A549 (cell line): ENCODE measurements at regions not wholly inside any gene's neighbourhood (a gene's known extent, or its start where the extent isn't known, plus 50 kb on each side); places are given as distances from the start of the nearest gene placed in this dataset.

Experiments
- ATAC-seq, 2 experiments: fragments of 200-7000 bp in 1 of 2; fragments of >200 bp in 1 of 2; cut with Nextera tagmentation in 1 of 2; cut with Tn5 transposase in 1 of 2; 3 replicates each; pipeline versions ENCODE4 v1.8.0 to v1.9.1; 2018 to 2020; ENCODE audit warnings: mild to moderate bottlenecking in 1 of 2, moderate library complexity in 1 of 2
- CTCF ChIA-PET: fragments of 300-600 bp; sonication (Branson Sonifier 250); formaldehyde crosslinking; extraction: SDS; loops from one replicate; lab custom pipeline; 2021; ENCODE audit warnings: antibody characterized with exemption, inconsistent platforms; lab: Yijun Ruan, JAX
- POLR2A ChIA-PET: fragments of 350-600 bp; formaldehyde crosslinking; extraction: SDS; loops from one replicate; lab custom pipeline; 2021; ENCODE audit warnings: antibody characterized with exemption, inconsistent platforms; lab: Yijun Ruan, JAX
- DNase-seq, 2 experiments: peaks; one replicate each; pipeline versions ENCODE4 v3.0.0 to v3.0.0-alpha.2; 2011 to 2016; ENCODE audit warnings: low read depth in 1 of 2, low spot score in 1 of 2
- FAIRE-seq: peaks from 2 replicates; lab custom pipeline; 2011; peaks lifted over from hg19 to GRCh38; lab: Jason Lieb, UNC
- H3K27ac ChIP-seq, 2 experiments: fragments of >200 bp; sonication (Bioruptor Twin); formaldehyde crosslinking; 3 replicates each; pipeline ENCODE4 v1.5.1; 2016 to 2017
- H3K4me1 ChIP-seq: fragments of >200 bp; sonication (Bioruptor Twin); formaldehyde crosslinking; 3 replicates; pipeline ENCODE4 v1.6.1; 2016
- H3K4me2 ChIP-seq: fragments of >200 bp; sonication (Bioruptor Twin); formaldehyde crosslinking; 3 replicates; pipeline ENCODE4 v1.6.1; 2016
- H3K4me3 ChIP-seq: fragments of >200 bp; sonication (Bioruptor Twin); formaldehyde crosslinking; 3 replicates; pipeline ENCODE4 v1.5.1; 2016
- H3K9me3 ChIP-seq: fragments of >200 bp; sonication (Bioruptor Twin); formaldehyde crosslinking; 3 replicates; pipeline ENCODE4 v1.6.1; 2016
- ATOH8 ChIP-seq: fragments of 250-450 bp; sonication (Bioruptor Pico); IDR thresholded peaks from 2 replicates; pipeline ENCODE4 v1.5.0; 2020; ENCODE audit warnings: low read depth, mild to moderate bottlenecking, moderate library complexity
- CBX2 ChIP-seq: fragments of 200-600 bp; sonication (generic); IDR thresholded peaks from 2 replicates; pipeline ENCODE4 v1.6.1; 2016; ENCODE audit warnings: low read depth, mild to moderate bottlenecking, borderline replicate concordance
- CEBPB ChIP-seq, 2 experiments: fragments of >200 bp in 1 of 2; sonication (Bioruptor Twin) in 1 of 2; formaldehyde crosslinking in 1 of 2; IDR thresholded peaks; 2 replicates each; pipeline ENCODE4 v1.6.1; 2012 to 2016
- EHF ChIP-seq: fragments of 250-450 bp; sonication (Bioruptor Pico); IDR thresholded peaks from 2 replicates; pipeline ENCODE4 v1.5.0; 2020; ENCODE audit warnings: mild to moderate bottlenecking
- EHMT2 ChIP-seq: fragments of 200-600 bp; sonication (generic); IDR thresholded peaks from 2 replicates; pipeline ENCODE4 v1.6.1; 2016; ENCODE audit warnings: antibody characterized with exemption, low read depth, mild to moderate bottlenecking, moderate library complexity
- EP300 ChIP-seq, 2 experiments: fragments of >200 bp; sonication (Bioruptor Twin); formaldehyde crosslinking; IDR thresholded peaks; 2 replicates in 1 of 2; 3 replicates in 1 of 2; pipeline ENCODE4 v1.6.1; 2016 to 2017
- ESRRA ChIP-seq: fragments of 150-350 bp; IDR thresholded peaks from 2 replicates; pipeline ENCODE4 v1.6.1; 2014; ENCODE audit warnings: mild to moderate bottlenecking, low read length, borderline replicate concordance
- FOSB ChIP-seq: fragments of 250-450 bp; sonication (Bioruptor Pico); IDR thresholded peaks from 2 replicates; pipeline ENCODE4 v1.5.0; 2020; ENCODE audit warnings: mild to moderate bottlenecking, moderate library complexity
- HOXB5 ChIP-seq: fragments of 250-450 bp; sonication (Bioruptor Pico); IDR thresholded peaks from 2 replicates; pipeline ENCODE4 v1.5.0; 2020; ENCODE audit warnings: mild to moderate bottlenecking, moderate library complexity
- MAZ ChIP-seq: fragments of 150-350 bp; IDR thresholded peaks from 2 replicates; pipeline ENCODE4 v1.6.1; 2014; ENCODE audit warnings: antibody characterized with exemption, low read depth, low read length, borderline replicate concordance
- NFE2L2 ChIP-seq: fragments of 150-350 bp; conservative IDR thresholded peaks from 2 replicates; pipeline ENCODE4 v1.6.1; 2014; ENCODE audit warnings: low read length
- NPAS2 ChIP-seq: fragments of 250-450 bp; sonication (Bioruptor Pico); IDR thresholded peaks from 2 replicates; pipeline ENCODE4 v1.8.0; 2022; ENCODE audit warnings: mild to moderate bottlenecking, moderate library complexity, borderline replicate concordance
- NR3C1 ChIP-seq: fragments of >200 bp; sonication (Bioruptor Twin); formaldehyde crosslinking; IDR thresholded peaks from 3 replicates; pipeline ENCODE4 v1.6.1; 2017
- PHF8 ChIP-seq: fragments of 200-600 bp; sonication (generic); IDR thresholded peaks from 2 replicates; pipeline ENCODE4 v1.6.1; 2016; ENCODE audit warnings: low read depth, mild to moderate bottlenecking, antibody characterized with exemption, moderate library complexity, borderline replicate concordance
- RAD21 ChIP-seq, 2 experiments: fragments of >200 bp in 1 of 2; sonication (Bioruptor Twin) in 1 of 2; formaldehyde crosslinking in 1 of 2; IDR thresholded peaks in 1 of 2; conservative IDR thresholded peaks in 1 of 2; 2 replicates in 1 of 2; 3 replicates in 1 of 2; pipeline ENCODE4 v1.6.1; 2012 to 2018; ENCODE audit warnings: inconsistent platforms in 1 of 2
- USF2 ChIP-seq: fragments of 450-650 bp; IDR thresholded peaks from 2 replicates; pipeline ENCODE4 v1.6.1; 2014; ENCODE audit warnings: antibody characterized with exemption
- ZSCAN20 ChIP-seq: fragments of 250-450 bp; sonication (Bioruptor Pico); IDR thresholded peaks from 2 replicates; pipeline ENCODE4 v1.8.0; 2022; ENCODE audit warnings: mild to moderate bottlenecking, moderate library complexity
- WGBS: methylation state at CpG from one replicate; pipeline ENCODE4 v1.1.6; 2017; ENCODE audit errors: missing lambda C conversion rate; 5-methylcytosine and 5-hydroxymethylcytosine counted together
- TF ChIP-seq, protein P1 (sequence below): IDR thresholded peaks from 2 replicates; pipeline ENCODE4 v1.6.1; 2012
- TF ChIP-seq, protein P2 (sequence below): fragments of >200 bp; sonication (Bioruptor Twin); formaldehyde crosslinking; IDR thresholded peaks from 2 replicates; pipeline ENCODE4 v1.6.1; 2016
- TF ChIP-seq, protein P3 (sequence below): fragments of >200 bp; sonication (Bioruptor Twin); formaldehyde crosslinking; IDR thresholded peaks from 3 replicates; pipeline ENCODE4 v1.6.1; 2016

DNA sequence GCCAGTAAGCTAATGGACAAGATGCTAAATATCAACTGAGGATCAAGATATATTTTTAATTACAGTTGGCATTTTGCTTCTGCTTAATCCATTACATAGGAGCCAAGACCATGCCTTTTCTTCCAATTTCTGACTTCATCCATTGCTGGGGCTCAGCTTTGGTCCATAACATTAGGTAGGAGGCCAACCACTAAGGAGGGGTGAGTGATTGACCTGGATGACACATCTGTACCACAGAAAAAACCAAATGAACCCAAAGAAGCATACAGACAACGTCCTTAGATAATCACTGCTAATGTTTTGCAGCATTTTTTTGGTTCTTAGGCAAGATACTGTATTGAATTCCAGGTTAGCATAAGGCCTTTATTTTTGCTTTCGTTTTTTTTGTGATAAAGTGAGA lies 353.2 kb upstream of the KCNH8 start (continued):
- no peak for TF ChIP-seq ATOH8 (CRISPR knock-in tag)
- TF ChIP-seq CEBPB (IDR thresholded peaks at IDR 0.05), result no peak
- no peak for TF ChIP-seq EP300 (IDR thresholded peaks at IDR 0.05)
- no peak for TF ChIP-seq EHMT2

DNA sequence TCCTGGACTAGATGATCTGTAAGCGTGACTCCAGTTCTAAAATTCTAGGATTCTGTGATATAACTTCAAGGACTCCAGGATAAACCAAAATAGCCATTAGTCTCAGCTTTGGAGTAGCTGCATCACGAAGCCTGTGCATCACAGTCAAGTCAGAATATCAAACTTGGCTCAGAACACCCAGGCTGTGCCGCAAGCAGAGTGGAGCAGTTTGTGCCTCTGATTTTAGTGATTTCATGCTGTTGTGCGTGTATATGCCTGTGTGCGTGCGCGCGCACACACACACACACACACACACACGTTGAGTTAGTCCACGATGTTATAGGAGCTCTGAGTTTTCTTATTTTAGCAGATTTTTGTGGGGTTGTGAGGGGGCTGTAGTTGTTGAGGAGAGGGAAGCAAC lies 356.6 kb upstream of the KCNH8 start:
- no peak for ATAC-seq
- CTCF ChIA-PET, result no interaction called here

DNA sequence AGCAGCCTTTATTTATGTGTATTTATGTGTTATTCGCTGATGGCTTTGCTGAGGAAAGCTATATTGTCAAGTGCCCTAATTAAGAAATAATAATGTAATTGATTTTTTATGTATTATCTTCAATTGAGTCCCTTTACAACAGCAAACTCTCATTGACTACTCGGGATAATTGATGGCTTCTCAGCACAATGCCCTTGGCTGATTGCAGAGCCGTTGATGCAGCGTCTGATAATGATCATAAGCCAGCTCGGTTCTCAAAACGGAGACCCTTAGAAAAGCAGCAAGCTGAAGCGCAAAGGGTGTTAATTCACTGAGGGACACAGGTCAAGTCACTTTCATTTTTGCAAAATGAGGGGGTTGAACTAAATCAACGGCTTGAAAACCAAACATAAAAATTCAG lies 357.1 kb upstream of the KCNH8 start:
- ChIA-PET CTCF (no interaction called here), POLR2A (no interaction called here)
- no peaks in the 10 kb centered on the region for H3K9me3 ChIP-seq
- H3K27ac ChIP-seq, result no peak overlapping the region
- no peak overlapping the region for H3K4me2 ChIP-seq
- H3K4me3 ChIP-seq, result no peak overlapping the region
- DNase-seq, result no peak
- ATAC-seq, result no peak
- no peak for TF ChIP-seq EHF
- TF ChIP-seq, protein P1, sequence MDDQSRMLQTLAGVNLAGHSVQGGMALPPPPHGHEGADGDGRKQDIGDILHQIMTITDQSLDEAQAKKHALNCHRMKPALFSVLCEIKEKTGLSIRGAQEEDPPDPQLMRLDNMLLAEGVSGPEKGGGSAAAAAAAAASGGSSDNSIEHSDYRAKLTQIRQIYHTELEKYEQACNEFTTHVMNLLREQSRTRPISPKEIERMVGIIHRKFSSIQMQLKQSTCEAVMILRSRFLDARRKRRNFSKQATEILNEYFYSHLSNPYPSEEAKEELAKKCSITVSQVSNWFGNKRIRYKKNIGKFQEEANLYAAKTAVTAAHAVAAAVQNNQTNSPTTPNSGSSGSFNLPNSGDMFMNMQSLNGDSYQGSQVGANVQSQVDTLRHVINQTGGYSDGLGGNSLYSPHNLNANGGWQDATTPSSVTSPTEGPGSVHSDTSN, result no peak
- TF ChIP-seq HOXB5, result no peak
- TF ChIP-seq ESRRA, result no peak
- no peak for TF ChIP-seq NFE2L2
- TF ChIP-seq, protein P2, sequence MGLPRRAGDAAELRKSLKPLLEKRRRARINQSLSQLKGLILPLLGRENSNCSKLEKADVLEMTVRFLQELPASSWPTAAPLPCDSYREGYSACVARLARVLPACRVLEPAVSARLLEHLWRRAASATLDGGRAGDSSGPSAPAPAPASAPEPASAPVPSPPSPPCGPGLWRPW, result no peak
- no peak for TF ChIP-seq NPAS2 (CRISPR knock-in tag)
- no peak for TF ChIP-seq CBX2
- no peak for TF ChIP-seq PHF8
- no peak for TF ChIP-seq NR3C1
- no peak for TF ChIP-seq ZSCAN20
- TF ChIP-seq, protein P3, sequence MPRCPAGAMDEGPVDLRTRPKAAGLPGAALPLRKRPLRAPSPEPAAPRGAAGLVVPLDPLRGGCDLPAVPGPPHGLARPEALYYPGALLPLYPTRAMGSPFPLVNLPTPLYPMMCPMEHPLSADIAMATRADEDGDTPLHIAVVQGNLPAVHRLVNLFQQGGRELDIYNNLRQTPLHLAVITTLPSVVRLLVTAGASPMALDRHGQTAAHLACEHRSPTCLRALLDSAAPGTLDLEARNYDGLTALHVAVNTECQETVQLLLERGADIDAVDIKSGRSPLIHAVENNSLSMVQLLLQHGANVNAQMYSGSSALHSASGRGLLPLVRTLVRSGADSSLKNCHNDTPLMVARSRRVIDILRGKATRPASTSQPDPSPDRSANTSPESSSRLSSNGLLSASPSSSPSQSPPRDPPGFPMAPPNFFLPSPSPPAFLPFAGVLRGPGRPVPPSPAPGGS, result no peak
- TF ChIP-seq RAD21 (conservative IDR thresholded peaks at IDR 0.05 in 1 of 2, IDR thresholded peaks at IDR 0.05 in 1 of 2), result no peak
- no peak for TF ChIP-seq FOSB (CRISPR knock-in tag)
- TF ChIP-seq USF2, result no peak
- H3K4me1 ChIP-seq, result no peaks in the 10 kb centered on the region
- 12% methylated on average over 8 of the region's 8 CpGs for WGBS
- no peak for FAIRE-seq

More for the DNA sequence above, 356.6 kb upstream of the KCNH8 start:
- Histone ChIP-seq H3K27ac (no peak overlapping the region), H3K4me2 (no peak overlapping the region), H3K9me3 (no peaks in the 10 kb centered on the region), H3K4me3 (no peak overlapping the region), H3K4me1 (no peaks in the 10 kb centered on the region)
- DNase-seq (no peak), FAIRE-seq (no peak)
- POLR2A ChIA-PET, result no interaction called here
- 44% methylated on average over 10 of the region's 10 CpGs for WGBS
- TF ChIP-seq ATOH8 (CRISPR knock-in tag) (no peak), MAZ (no peak), NFE2L2 (no peak)
- TF ChIP-seq, all 56 proteins: peak for 0
